NCI-H748 treated with DMSO at 0.1 percent for 48 hours (cell line): ENCODE measurements at regions not wholly inside any gene's neighbourhood (a gene's known extent, or its start where the extent isn't known, plus 50 kb on each side); places are given as distances from the start of the nearest gene placed in this dataset.
"Not testable (repeated sequence)": the region's sequence is repeated elsewhere in the genome, so short reads cannot be mapped to it uniquely, and the experiment has no call there.

Source experiments
- DNase-seq: peaks from one replicate; lab custom pipeline; 2025; lab: John Stamatoyannopoulos, UW

GRCh38 chr4:141851246-141851891 lies 215.0 kb downstream of the IL15 start:
- DNase-seq, result no peak

DNA sequence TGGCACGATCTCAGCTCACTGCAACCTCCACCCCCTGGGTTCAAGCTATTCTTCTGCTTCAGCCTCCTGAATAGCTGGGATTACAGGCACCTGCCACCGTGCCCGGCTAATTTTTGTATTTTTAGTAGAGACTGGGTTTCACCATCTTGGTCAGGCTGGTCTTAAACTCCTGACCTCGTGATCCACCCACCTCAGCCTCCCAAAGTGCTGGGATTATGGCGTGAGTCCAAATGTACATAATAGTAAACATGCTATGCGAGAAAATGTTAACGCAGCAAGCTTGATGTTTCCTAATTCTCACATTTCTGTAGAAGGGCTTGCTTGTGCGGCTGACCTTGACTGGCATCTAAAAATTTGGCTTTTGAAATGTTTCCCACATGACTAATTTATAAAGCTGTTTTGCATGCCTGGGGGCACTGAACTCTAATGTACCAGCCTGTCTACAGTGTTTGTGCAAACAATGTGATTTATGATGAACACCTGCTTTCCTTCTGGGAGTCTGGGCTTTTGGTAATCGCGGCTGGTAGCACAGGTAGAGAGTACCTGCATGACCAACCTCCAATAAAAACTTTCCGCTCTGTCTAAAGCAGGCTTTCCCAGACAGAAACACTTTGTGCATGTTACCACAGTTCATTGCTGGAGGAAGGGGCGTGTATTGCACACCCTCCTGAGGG lies 216.8 kb downstream of the IL15 start:
- peak; percentile 54 for DNase-seq

DNA sequence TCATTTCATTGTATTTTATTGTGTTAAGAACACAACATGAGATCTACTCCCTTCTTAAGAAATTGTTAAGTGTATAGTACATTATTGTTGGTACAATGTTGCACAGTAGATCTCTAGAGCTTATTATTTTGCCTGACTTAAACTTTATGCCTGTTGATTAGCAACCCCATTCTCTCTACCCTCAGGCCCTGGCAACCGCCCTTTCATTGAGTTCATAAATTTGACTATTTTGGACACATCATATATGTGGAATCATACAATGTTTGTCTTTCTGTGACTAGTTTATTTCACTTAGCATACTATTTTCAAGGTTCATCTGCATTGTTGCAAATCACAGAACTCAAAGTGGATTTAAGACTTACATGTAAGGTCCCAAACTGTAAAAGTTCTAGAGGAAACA lies 222.1 kb downstream of the IL15 start:
- DNase-seq, result no peak

- no peak for DNase-seq
These were observed 224.6 kb downstream of the IL15 start for GRCh38 chr4:141860974-141861373.

DNA sequence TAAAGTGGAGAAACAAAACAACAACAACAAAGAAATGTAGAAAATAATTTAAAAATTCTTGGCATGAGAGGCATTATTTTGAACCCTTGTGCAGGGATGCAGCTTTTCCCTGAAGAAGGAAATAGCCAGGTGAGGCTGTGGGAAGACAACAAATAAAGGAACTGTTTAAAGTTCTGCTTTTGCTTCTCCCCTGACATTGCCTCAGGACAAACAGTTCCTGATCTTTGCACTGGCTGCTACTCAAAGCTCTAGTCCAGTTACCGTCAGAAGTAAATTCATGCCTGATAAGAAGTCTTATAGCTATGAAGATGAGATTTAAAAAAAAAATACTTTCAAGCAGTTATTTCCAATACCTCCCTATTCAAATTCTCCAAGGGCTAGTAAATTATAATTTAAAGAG lies 233.8 kb downstream of the IL15 start:
- DNase-seq, result no peak

GRCh38 chr4:141871086-141871770 lies 234.8 kb downstream of the IL15 start:
- DNase-seq, result no peak

DNA sequence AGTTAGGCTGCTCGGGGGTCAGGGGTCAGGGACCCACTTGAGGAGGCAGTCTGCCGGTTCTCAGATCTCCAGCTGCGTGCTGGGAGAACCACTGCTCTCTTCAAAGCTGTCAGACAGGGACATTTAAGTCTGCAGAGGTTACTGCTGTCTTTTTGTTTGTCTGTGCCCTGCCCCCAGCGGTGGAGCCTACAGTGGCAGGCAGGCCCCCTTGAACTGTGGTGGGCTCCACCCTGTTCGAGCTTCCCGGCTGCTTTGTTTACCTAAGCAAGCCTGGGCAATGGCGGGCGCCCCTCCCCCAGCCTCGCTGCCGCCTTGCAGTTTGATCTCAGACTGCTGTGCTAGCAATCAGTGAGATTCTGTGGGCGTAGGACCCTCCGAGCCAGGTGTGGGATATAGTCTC lies 246.3 kb downstream of the IL15 start:
- not testable (repeated sequence) for DNase-seq

- no peak for DNase-seq
These were observed 247.7 kb downstream of the IL15 start for GRCh38 chr4:141884070-141884469.

- DNase-seq, result no peak
These were observed 248.7 kb downstream of the IL15 start for GRCh38 chr4:141885112-141885511.

DNA sequence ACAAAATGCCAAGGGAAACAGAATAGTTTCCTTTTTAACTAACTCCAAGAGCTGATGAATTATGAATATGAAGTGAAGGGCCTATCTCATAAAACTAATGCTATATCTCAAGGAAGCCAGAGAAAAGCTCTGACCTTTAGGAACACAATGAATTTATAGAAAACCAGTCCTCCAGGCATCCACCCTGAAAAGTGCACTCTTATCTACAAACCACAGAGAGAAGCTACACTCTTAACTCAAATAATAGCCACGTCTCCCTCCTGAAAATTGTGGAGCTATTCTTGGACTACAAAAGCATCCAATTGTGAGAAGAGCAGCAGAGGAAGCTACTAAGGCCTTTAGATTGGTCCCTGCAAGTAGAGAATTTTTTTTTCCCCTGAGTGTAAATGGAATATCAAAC lies 253.9 kb downstream of the IL15 start:
- DNase-seq, result no peak

GRCh38 chr4:141891260-141892120 lies 255.1 kb downstream of the IL15 start:
- DNase-seq, result no peak

DNA sequence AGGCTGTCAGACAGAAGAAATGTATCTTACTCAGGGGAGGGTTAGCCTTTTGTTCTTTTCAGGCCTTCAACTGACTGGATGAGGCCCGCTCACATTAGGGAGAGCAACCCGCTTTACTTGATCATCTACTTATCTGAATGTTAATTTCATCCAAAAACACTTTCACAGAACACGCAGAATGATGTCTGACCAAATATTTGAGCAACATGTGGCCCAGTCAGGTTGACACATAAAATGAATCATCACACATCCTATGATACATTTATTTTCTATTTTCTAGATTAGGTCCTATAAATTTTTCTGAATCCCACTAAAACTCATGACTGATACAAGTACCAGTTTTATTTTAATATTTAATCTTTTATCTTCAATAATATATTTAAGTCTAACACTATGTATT lies 260.3 kb downstream of the IL15 start:
- no peak for DNase-seq

DNA sequence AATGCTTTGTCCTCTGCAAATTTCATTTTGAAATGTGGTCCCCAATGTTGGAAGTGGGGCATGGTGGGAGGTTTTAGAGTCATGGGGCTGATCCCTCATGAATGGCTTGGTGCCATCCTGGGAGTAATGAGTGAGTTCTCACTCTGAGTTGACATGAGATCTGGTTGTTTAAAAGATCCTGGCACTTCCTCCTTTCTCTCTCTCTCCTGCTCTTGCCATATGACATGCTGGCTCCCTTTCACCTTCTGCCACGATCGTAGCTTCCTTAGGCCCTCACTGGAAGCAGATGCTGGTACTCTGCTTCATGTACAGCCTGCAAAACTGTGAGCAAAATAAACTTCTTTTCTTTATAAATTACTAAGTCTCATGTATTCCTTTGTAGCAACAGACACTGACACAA lies 262.0 kb downstream of the IL15 start:
- no peak for DNase-seq

- DNase-seq, result no peak
These were observed 262.7 kb downstream of the IL15 start for GRCh38 chr4:141899103-141899502.

DNA sequence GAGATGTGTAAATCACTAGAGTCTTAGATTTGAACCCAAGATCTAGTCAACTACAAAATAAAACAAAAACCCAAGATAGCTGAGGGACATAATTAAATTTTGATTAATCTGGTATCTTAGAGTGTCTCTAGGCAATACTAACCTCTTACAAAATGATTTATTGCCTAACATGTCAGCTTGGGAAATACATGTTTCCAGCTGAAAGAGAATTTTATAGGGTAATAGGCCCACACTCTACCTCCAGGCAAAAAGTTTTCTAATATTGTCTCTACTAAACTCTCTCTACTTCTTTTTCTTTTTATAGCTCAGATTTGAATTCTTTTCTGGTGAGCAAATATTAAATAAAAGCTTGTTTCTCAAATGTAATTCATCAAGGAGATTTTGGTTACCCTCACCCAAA lies 263.2 kb downstream of the IL15 start:
- DNase-seq, result no peak

DNA sequence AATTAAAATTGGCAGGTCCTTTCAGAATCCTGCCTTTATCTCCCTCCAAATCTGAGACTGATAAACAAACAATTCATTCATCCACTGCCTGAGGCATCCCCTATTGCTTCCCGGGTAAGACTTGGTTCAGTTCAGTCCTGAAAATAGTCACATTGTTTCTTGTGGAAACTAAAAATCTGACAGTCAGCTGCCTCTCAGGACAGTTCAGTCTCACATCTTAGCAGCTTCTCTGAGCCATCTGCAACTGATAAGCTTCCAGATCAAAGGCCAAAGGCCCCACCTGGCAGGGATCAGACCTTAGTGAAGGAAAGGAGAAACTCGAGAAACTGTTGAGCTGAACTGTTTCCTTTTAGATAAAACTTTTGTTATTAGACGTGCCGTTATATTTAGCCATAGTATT lies 264.5 kb downstream of the IL15 start:
- no peak for DNase-seq

DNA sequence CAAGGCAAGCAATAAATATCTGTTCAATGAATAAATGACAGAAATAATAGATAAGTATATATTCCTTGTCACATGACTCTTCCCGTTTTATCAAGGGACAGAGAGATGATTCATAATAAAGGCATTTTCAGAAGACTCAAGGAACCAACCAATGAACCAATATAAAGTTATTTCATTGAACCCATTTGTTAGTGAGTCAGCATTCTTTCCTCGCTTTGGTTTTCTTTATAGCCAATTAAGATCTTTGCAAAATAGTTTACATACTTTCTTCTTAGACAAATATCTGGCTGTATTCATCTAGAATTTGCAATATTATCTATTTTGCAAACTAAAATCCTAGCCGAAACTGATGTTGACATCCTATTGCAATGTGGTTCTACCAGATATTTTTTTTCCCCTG lies 269.4 kb downstream of the IL15 start:
- DNase-seq, result no peak

DNA sequence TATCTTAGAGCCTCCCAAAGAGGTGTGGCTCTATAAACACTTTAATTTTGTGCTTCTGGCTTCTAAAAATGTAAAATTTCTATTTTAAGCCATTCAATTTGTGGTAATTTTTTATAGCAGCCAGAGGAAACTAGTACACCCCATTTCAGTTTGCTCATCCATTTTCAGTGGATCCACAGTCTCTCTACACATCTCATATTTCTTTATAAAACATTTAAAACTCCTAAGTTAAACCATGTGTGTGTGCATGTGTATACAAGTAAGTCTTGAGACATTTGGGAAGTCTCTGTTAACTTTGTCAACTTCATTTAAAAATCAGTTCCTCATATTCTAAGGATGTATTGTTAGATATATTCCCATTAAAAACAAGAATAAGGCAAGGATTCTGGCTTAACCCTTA lies 273.2 kb downstream of the IL15 start:
- DNase-seq, result no peak

GRCh38 chr4:141912831-141913230 lies 276.4 kb downstream of the IL15 start:
- peak; percentile 53 for DNase-seq

- DNase-seq, result no peak
These were observed 277.5 kb downstream of the IL15 start for GRCh38 chr4:141913928-141914327.

DNA sequence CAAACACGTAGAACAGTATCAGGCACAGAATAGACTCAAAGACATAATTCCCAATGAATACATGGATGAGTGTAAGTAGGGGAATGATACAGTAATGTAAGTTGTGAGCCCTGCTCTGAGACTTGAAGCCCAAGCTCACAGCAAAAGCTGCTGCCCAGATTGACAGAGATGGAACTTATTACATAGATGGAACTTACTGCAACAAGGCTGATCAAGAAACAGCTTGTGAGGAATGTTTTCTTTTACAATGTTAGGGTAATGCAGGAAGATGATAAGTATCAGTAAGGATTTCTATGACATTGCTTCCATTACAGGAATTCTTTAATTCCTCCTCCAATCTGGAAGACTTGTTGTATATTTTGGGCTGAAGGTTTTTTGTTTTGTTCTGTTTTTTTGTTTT lies 278.4 kb downstream of the IL15 start:
- no peak for DNase-seq

DNA sequence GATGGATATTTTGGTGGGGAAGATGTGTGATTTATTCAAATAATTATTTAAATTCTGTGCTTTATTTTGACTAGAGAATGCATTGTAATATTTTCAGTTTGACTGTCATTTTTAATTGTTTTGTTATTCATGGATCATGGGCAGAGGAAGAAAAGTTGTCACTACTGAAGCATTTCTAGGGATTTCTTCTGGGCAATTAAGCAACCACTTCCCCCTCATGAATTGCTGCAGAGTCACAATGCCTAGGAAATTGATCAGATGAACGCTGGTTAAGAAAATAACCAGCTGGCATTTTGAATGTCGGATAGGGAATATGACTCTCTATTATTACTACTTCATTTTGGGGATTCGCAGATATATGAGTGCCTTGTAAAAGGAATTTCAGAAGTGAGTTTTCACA lies 283.3 kb downstream of the IL15 start:
- no peak for DNase-seq

DNA sequence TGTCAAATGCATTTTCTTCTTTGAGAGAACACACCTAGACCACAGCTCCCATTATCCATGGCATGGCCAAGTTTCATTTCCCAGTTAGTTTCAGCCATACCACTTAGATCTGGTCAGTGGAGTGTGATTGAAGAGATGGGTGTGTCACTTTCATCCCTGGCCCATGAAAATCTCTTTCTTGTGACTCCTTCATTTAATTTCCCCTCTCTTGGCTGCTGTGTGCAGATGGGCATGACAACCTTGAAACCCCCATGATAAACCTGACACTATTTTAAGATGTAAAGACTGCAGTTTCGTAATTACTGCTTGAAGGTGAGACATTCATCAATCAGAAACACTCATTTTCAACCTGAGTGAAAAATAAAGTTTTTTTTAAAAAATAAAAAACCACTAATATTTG lies 284.9 kb downstream of the IL15 start:
- no peak for DNase-seq
